HEK293 (cell line): ENCODE measurements at regions not wholly inside any gene's neighbourhood (a gene's known extent, or its start where the extent isn't known, plus 50 kb on each side); places are given as distances from the start of the nearest gene placed in this dataset.

Source experiments
- BCL11A ChIP-seq: fragments of 450-650 bp; formaldehyde crosslinking; IDR thresholded peaks from 2 replicates; pipeline ENCODE4 v1.5.1; 2016; ENCODE audit warnings: low read depth, missing biosample characterization, missing genetic modification characterization
- CTCF ChIP-seq: fragments of 450-650 bp; formaldehyde crosslinking; IDR thresholded peaks from 2 replicates; pipeline ENCODE4 v1.5.1; 2016; ENCODE audit warnings: missing biosample characterization, missing genetic modification characterization
- KLF10 ChIP-seq: fragments of 450-650 bp; IDR thresholded peaks from 2 replicates; pipeline ENCODE4 v1.5.1; 2018; ENCODE audit warnings: missing biosample characterization, mild to moderate bottlenecking, missing genetic modification characterization
- SCRT2 ChIP-seq: fragments of 450-650 bp; formaldehyde crosslinking; IDR thresholded peaks from 2 replicates; pipeline ENCODE4 v1.5.1; 2016; ENCODE audit warnings: missing biosample characterization, missing genetic modification characterization
- SETDB1 ChIP-seq: IDR thresholded peaks from one replicate; pipeline ENCODE4 v1.6.1; 2017; ENCODE audit warnings: mild to moderate bottlenecking, low read length, moderate library complexity, mixed read lengths; ENCODE audit not compliant: insufficient read length
- ZNF202 ChIP-seq: fragments of 450-650 bp; formaldehyde crosslinking; IDR thresholded peaks from 2 replicates; pipeline ENCODE4 v1.5.1; 2016; ENCODE audit warnings: missing biosample characterization, missing genetic modification characterization, borderline replicate concordance
- ZNF529 ChIP-seq: fragments of 450-650 bp; formaldehyde crosslinking; IDR thresholded peaks from 2 replicates; pipeline ENCODE4 v1.5.1; 2017; ENCODE audit warnings: missing genetic modification characterization, missing biosample characterization; ENCODE audit not compliant: insufficient replicate concordance
- ZNF544 ChIP-seq: fragments of 450-650 bp; formaldehyde crosslinking; IDR thresholded peaks from 2 replicates; pipeline ENCODE4 v1.5.0; 2017; ENCODE audit warnings: missing biosample characterization, missing genetic modification characterization
- ZNF610 ChIP-seq: fragments of 450-650 bp; formaldehyde crosslinking; IDR thresholded peaks from 2 replicates; pipeline ENCODE4 v1.5.1; 2016; ENCODE audit warnings: missing biosample characterization, missing genetic modification characterization, borderline replicate concordance
- ZNF701 ChIP-seq: fragments of 450-650 bp; formaldehyde crosslinking; IDR thresholded peaks from 2 replicates; pipeline ENCODE4 v1.5.1; 2016; ENCODE audit warnings: missing biosample characterization, missing genetic modification characterization
- TF ChIP-seq, protein P1 (sequence below): fragments of 450-650 bp; formaldehyde crosslinking; IDR thresholded peaks from 2 replicates; pipeline ENCODE4 v1.5.1; 2016; ENCODE audit warnings: missing biosample characterization, missing genetic modification characterization

- TF ChIP-seq ZNF701 (tag by site-specific recombination), result no peak
- TF ChIP-seq SCRT2 (tag by site-specific recombination), result no peak
- no peak for TF ChIP-seq SETDB1
- no peak for TF ChIP-seq BCL11A (tag by site-specific recombination)
- no peak for TF ChIP-seq CTCF (tag by site-specific recombination)
- no peak for TF ChIP-seq ZNF529 (tag by site-specific recombination)
- no peak for TF ChIP-seq ZNF544 (tag by site-specific recombination)
- TF ChIP-seq ZNF610, result no peak
- TF ChIP-seq, protein P1, sequence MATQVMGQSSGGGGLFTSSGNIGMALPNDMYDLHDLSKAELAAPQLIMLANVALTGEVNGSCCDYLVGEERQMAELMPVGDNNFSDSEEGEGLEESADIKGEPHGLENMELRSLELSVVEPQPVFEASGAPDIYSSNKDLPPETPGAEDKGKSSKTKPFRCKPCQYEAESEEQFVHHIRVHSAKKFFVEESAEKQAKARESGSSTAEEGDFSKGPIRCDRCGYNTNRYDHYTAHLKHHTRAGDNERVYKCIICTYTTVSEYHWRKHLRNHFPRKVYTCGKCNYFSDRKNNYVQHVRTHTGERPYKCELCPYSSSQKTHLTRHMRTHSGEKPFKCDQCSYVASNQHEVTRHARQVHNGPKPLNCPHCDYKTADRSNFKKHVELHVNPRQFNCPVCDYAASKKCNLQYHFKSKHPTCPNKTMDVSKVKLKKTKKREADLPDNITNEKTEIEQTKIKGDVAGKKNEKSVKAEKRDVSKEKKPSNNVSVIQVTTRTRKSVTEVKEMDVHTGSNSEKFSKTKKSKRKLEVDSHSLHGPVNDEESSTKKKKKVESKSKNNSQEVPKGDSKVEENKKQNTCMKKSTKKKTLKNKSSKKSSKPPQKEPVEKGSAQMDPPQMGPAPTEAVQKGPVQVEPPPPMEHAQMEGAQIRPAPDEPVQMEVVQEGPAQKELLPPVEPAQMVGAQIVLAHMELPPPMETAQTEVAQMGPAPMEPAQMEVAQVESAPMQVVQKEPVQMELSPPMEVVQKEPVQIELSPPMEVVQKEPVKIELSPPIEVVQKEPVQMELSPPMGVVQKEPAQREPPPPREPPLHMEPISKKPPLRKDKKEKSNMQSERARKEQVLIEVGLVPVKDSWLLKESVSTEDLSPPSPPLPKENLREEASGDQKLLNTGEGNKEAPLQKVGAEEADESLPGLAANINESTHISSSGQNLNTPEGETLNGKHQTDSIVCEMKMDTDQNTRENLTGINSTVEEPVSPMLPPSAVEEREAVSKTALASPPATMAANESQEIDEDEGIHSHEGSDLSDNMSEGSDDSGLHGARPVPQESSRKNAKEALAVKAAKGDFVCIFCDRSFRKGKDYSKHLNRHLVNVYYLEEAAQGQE, result no peak
- no peak for TF ChIP-seq KLF10
- no peak for TF ChIP-seq ZNF202
These were observed 140.1 kb downstream of the ATP23 start for GRCh38 chr12:58081488-58081887.
